Left lung (tissue), 4 donors: ENCODE measurements at regions not wholly inside any gene's neighbourhood (a gene's known extent, or its start where the extent isn't known, plus 50 kb on each side); places are given as distances from the start of the nearest gene placed in this dataset.
A peak's percentile ranks its signal among the peaks of the same experiment; 100 is the strongest.

Source experiments
- ATAC-seq: fragments of 200-7000 bp; cut with Tn5 transposase; one replicate; pipeline ENCODE4 v1.9.1; 2020; ENCODE audit warnings: moderate library complexity
- DNase-seq, 4 donors: peaks; one replicate each; pipeline ENCODE4 v3.0.0-alpha.2; 2013 to 2020
- H3K27ac ChIP-seq, 2 donors: fragments of 200-600 bp; sonication (generic) in 1 of 2; one replicate each; pipeline versions ENCODE4 v1.5.0 to v1.8.0; 2020 to 2021
- H3K27me3 ChIP-seq, 2 donors: fragments of 200-600 bp; sonication (generic) in 1 of 2; one replicate each; pipeline versions ENCODE4 v1.5.0 to v1.8.0; 2020 to 2021
- H3K36me3 ChIP-seq, 2 donors: fragments of 200-600 bp; sonication (generic) in 1 of 2; one replicate each; pipeline versions ENCODE4 v1.5.0 to v1.8.0; 2020 to 2021
- H3K4me1 ChIP-seq, 2 donors: fragments of 200-600 bp; one replicate each; pipeline ENCODE4 v1.8.0; 2021
- H3K4me3 ChIP-seq, 2 donors: fragments of 200-600 bp; sonication (generic) in 1 of 2; one replicate each; pipeline versions ENCODE4 v1.5.0 to v1.8.0; 2020 to 2021; ENCODE audit warnings: mild to moderate bottlenecking in 1 of 2
- H3K9me3 ChIP-seq, 2 donors: fragments of 200-600 bp; sonication (generic) in 1 of 2; one replicate each; pipeline versions ENCODE4 v1.5.0 to v1.8.0; 2020 to 2021
- CTCF ChIP-seq, 2 donors: fragments of 200-600 bp; sonication (generic) in 1 of 2; IDR thresholded peaks; one replicate each; pipeline versions ENCODE4 v1.5.0 to v1.8.0; 2021; ENCODE audit warnings: antibody characterized with exemption in 2 of 2
- intact Hi-C, 2 donors: fragments of 100-400 bp; cut with DNase I; formaldehyde crosslinking; loops; one replicate each; pipeline versions ENCODE4 v1.11.2 to v1.14.2; 2022
- donor health status: DM: no; HTN: yes; CAD: no.
- donor health status: DM: no; HTN: no; CAD: no.

- no peaks in the 10 kb centered on the region for H3K27me3 ChIP-seq
- no peaks in the 10 kb centered on the region for H3K4me1 ChIP-seq
- H3K9me3 ChIP-seq, result no peaks in the 10 kb centered on the region
- no peak overlapping the region for H3K27ac ChIP-seq
- ATAC-seq (no peak), DNase-seq (no peak)
- H3K4me3 ChIP-seq, result no peak overlapping the region
- no peaks in the 10 kb centered on the region for H3K36me3 ChIP-seq
- intact Hi-C loops, result no loop called here
- TF ChIP-seq CTCF (IDR thresholded peaks at IDR 0.05), result no peak
Observed at GRCh38 chr6:115783402-115784061, 277.2 kb downstream of the FRK start.

GRCh38 chr6:115782612-115783011 lies 278.1 kb downstream of the FRK start:
- ATAC-seq (no peak), DNase-seq (no peak)
- Histone ChIP-seq H3K27ac (no peak overlapping the region), H3K4me1 (no peaks in the 10 kb centered on the region), H3K36me3 (no peaks in the 10 kb centered on the region), H3K27me3 (no peaks in the 10 kb centered on the region), H3K9me3 (no peaks in the 10 kb centered on the region), H3K4me3 (no peak overlapping the region)
- TF ChIP-seq CTCF (IDR thresholded peaks at IDR 0.05), result no peak
- intact Hi-C loops, result no loop called here

- no peak for TF ChIP-seq CTCF (IDR thresholded peaks at IDR 0.05)
- no peak for ATAC-seq
- DNase-seq, result no peak
- no peaks in the 10 kb centered on the region for H3K9me3 ChIP-seq
- no peak overlapping the region for H3K27ac ChIP-seq
- intact Hi-C loops, result no loop called here
- H3K36me3 ChIP-seq, result no peaks in the 10 kb centered on the region
- no peaks in the 10 kb centered on the region for H3K27me3 ChIP-seq
- no peak overlapping the region for H3K4me3 ChIP-seq
- no peaks in the 10 kb centered on the region for H3K4me1 ChIP-seq
Observed at GRCh38 chr6:115773741-115774140, 286.9 kb downstream of the FRK start.

- no peak overlapping the region for H3K27ac ChIP-seq
- H3K36me3 ChIP-seq, result no peaks in the 10 kb centered on the region
- no peaks in the 10 kb centered on the region for H3K4me1 ChIP-seq
- ATAC-seq (no peak), DNase-seq (peak in 1 of 4 donors; percentile 47)
- H3K9me3 ChIP-seq, result no peaks in the 10 kb centered on the region
- no peaks in the 10 kb centered on the region for H3K27me3 ChIP-seq
- no peak for TF ChIP-seq CTCF (IDR thresholded peaks at IDR 0.05)
- intact Hi-C loops, result no loop called here
- no peak overlapping the region for H3K4me3 ChIP-seq
Observed at GRCh38 chr6:115770851-115771250, 289.8 kb downstream of the FRK start.

- Histone ChIP-seq H3K9me3 (no peaks in the 10 kb centered on the region), H3K4me3 (no peak overlapping the region), H3K4me1 (no peaks in the 10 kb centered on the region), H3K36me3 (no peaks in the 10 kb centered on the region), H3K27me3 (no peaks in the 10 kb centered on the region), H3K27ac (no peak overlapping the region)
- TF ChIP-seq CTCF (IDR thresholded peaks at IDR 0.05), result no peak
- no peak for DNase-seq
- intact Hi-C loops, result no loop called here
- ATAC-seq, result no peak
Observed at GRCh38 chr6:115768500-115768899, 292.2 kb downstream of the FRK start.
